LNCaP clone FGC (cell line): ENCODE measurements at regions not wholly inside any gene's neighbourhood (a gene's known extent, or its start where the extent isn't known, plus 50 kb on each side); places are given as distances from the start of the nearest gene placed in this dataset.
A peak's percentile ranks its signal among the peaks of the same experiment; 100 is the strongest.

Experiments used
- DNase-seq: peaks from one replicate; pipeline ENCODE4 v3.0.0-alpha.2; 2011; ENCODE audit warnings: low read depth
- H3K4me3 ChIP-seq: 2 replicates; pipeline ENCODE4 v1.5.1; 2011; ENCODE audit warnings: mild to moderate bottlenecking, low read depth, low read length, control low read depth
- TF ChIP-seq, protein P1 (sequence below): IDR thresholded peaks from 2 replicates; pipeline ENCODE4 v1.5.1; 2012; ENCODE audit warnings: mild to moderate bottlenecking; ENCODE audit not compliant: control insufficient read depth, insufficient read depth; ENCODE audit errors: extremely low read depth

DNA sequence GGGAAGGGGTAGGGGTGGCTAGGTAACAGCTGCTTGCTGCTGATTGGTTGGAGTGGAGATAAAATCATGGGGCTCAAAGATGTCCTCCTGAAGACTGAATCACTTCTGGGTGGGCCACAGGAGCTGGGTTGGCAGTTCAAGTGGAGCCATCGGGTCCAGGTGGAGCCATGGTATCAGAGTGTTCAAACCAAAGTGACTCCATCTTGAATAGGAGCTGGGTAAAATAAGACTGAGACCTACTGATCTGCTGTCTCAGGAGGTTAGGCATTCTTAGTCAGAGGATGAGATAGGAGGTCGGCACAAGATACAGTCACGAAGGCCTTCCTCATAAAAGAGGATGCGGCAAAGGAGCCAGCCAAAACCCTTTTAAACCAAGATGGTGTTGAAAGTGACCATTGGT lies 96.5 kb downstream of the RTP4 start:
- no peak for DNase-seq
- TF ChIP-seq, protein P1, sequence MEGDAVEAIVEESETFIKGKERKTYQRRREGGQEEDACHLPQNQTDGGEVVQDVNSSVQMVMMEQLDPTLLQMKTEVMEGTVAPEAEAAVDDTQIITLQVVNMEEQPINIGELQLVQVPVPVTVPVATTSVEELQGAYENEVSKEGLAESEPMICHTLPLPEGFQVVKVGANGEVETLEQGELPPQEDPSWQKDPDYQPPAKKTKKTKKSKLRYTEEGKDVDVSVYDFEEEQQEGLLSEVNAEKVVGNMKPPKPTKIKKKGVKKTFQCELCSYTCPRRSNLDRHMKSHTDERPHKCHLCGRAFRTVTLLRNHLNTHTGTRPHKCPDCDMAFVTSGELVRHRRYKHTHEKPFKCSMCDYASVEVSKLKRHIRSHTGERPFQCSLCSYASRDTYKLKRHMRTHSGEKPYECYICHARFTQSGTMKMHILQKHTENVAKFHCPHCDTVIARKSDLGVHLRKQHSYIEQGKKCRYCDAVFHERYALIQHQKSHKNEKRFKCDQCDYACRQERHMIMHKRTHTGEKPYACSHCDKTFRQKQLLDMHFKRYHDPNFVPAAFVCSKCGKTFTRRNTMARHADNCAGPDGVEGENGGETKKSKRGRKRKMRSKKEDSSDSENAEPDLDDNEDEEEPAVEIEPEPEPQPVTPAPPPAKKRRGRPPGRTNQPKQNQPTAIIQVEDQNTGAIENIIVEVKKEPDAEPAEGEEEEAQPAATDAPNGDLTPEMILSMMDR, result no peak
- no peak overlapping the region for H3K4me3 ChIP-seq

DNA sequence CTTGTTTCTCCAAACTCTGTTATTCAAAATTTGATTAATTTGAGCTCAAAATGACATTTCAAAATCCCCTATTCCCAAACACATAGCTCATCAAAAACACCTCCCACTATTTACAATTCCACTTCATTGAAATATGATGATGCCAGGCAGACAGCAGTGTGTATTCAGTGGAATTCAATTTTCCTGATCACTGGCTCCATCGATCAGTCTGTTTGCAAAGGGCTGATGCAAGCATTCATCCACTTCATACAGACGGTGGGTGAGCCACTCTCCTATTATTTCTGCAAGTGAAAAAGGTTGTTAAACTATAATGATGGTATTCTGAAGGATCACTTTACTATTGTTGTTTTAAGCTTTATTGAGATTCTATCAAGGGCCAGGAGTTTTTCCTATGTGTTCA lies 90.7 kb downstream of the RTP4 start:
- TF ChIP-seq, protein P1, result no peak
- no peak for DNase-seq
- H3K4me3 ChIP-seq, result no peak overlapping the region

DNA sequence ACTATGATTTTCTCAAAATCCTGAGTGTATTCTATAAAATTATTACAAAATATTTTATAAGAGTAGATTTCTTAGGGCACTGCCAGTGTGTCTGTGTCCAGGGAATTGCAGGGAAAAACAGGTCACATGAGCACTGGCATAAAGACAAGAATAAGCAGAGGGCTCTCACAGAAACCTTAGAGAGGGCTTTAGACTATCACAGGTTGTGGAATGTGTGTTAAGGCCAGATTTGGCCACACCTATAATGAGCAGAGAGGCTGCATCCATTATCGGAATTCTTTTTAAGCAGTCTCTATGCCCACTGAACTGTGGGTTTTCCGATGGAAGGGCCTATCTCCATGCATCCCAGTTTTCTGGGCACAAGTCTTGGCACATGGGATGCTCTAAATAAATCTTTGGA lies 90.2 kb downstream of the RTP4 start:
- no peak overlapping the region for H3K4me3 ChIP-seq
- no peak for DNase-seq
- TF ChIP-seq, protein P1, result no peak

- H3K4me3 ChIP-seq, result no peak overlapping the region
- TF ChIP-seq, protein P1, result no peak
- DNase-seq, result peak; percentile 22
Measured at GRCh38 chr3:187456250-187456649, 88.1 kb downstream of the RTP4 start.

DNA sequence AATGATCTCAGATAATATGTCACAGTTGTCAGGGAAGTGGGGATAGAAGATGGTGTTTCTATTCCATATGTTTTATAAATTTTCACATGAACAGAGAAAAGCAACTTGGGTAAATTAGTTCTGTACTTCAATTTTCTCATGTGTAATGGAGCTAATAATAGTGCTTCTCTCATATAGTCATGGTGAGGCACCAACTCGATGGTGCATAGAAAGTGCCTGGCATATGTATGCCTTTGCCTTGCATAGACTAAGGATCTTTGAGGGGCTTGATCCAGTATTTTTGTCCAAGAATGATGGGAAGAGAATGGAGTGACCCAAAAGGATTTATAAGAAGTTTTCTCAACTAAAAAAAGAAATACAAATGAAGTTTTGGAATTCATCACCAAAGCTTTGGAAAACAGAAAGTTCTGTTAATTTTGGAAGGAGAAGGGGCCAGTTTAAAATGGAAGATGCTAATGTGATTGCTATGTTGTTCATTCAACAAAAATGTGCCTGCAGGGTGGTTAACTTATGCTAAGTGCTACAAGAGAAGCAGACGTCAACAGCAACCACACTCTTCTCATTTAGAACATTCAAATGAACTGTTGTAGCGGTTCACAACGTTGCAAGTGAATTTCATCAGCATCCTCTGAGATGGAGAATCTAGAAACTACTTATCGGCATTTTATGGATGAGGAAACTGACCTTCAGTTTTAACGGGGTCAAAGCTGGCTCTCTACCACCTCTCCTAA lies 86.1 kb downstream of the RTP4 start:
- TF ChIP-seq, protein P1, result no peak
- DNase-seq, result no peak
- H3K4me3 ChIP-seq, result no peak overlapping the region

GRCh38 chr3:187450431-187451190 lies 82.4 kb downstream of the RTP4 start:
- no peak overlapping the region for H3K4me3 ChIP-seq
- TF ChIP-seq, protein P1, result no peak
- DNase-seq, result no peak

- H3K4me3 ChIP-seq, result no peak overlapping the region
- no peak for DNase-seq
- TF ChIP-seq, protein P1, result no peak
Measured at GRCh38 chr3:187448674-187449073, 80.5 kb downstream of the RTP4 start.
